Spleen (tissue), 7 donors: ENCODE measurements at regions not wholly inside any gene's neighbourhood (a gene's known extent, or its start where the extent isn't known, plus 50 kb on each side); places are given as distances from the start of the nearest gene placed in this dataset.

Experiments used
- CTCF ChIP-seq, 11 experiments: fragments of 200-600 bp in 7 of 11; fragments of 450-650 bp in 4 of 11; sonication (generic) in 4 of 11; IDR thresholded peaks in 8 of 11; conservative IDR thresholded peaks in 3 of 11; 1 replicate in 7 of 11; 2 replicates in 4 of 11; pipeline versions ENCODE4 v1.4.0 to v1.8.0; 2016 to 2021; ENCODE audit warnings: antibody characterized with exemption in 11 of 11, inconsistent platforms in 4 of 11, mild to moderate bottlenecking in 1 of 11
- POLR2A ChIP-seq, 3 donors: fragments of 450-650 bp; IDR thresholded peaks; one replicate each; pipeline ENCODE4 v1.5.1; 2017; ENCODE audit warnings: antibody characterized with exemption in 3 of 3, mild to moderate bottlenecking in 1 of 3
- POLR2AphosphoS5 ChIP-seq, 3 donors: sonication (generic); formaldehyde crosslinking; IDR thresholded peaks; one replicate each; pipeline ENCODE4 v1.5.1; 2017; ENCODE audit warnings: antibody characterized with exemption in 3 of 3
- donor health status: DM: no; HTN: no; CAD: no; lungs with moderate emphysema.
- donor health status: DM: no; HTN: no; CAD: no.
- donor health status: DM: no; HTN: no; CAD: no.

- TF ChIP-seq POLR2A (IDR thresholded peaks at IDR 0.05) (no peak), CTCF (IDR thresholded peaks at IDR 0.05 in 8 of 11, conservative IDR thresholded peaks at IDR 0.05 in 3 of 11) (no peak), POLR2AphosphoS5 (IDR thresholded peaks at IDR 0.05) (no peak)
Measured at GRCh38 chr5:88665750-88666215, 217.2 kb downstream of the MEF2C start.
